Stomach (tissue), 8 donors: ENCODE measurements at regions not wholly inside any gene's neighbourhood (a gene's known extent, or its start where the extent isn't known, plus 50 kb on each side); places are given as distances from the start of the nearest gene placed in this dataset.

ENCODE experiments used
- DNase-seq, 2 donors: peaks; one replicate each; pipeline versions ENCODE4 v3.0.0 to v3.0.0-alpha.2; 2013 to 2019
- H3K27ac ChIP-seq, 5 donors: fragments of 200-600 bp in 4 of 5; sonication (generic) in 4 of 5; one replicate each; pipeline ENCODE4 v1.5.1; 2013 to 2019; ENCODE audit warnings: mild to moderate bottlenecking in 1 of 5, moderate library complexity in 1 of 5
- H3K27me3 ChIP-seq, 3 donors: fragments of 200-600 bp; sonication (generic); one replicate each; pipeline ENCODE4 v1.5.1; 2017 to 2019; ENCODE audit warnings: mixed run types in 1 of 3
- H3K36me3 ChIP-seq, 4 donors: fragments of 200-600 bp; sonication (generic); 1 replicate in 3 of 4; 2 replicates in 1 of 4; pipeline ENCODE4 v1.5.1; 2016 to 2019
- H3K4me1 ChIP-seq, 4 donors: fragments of 200-600 bp; sonication (generic); one replicate each; pipeline ENCODE4 v1.5.1; 2016 to 2019
- H3K4me3 ChIP-seq, 4 donors: fragments of 200-600 bp; sonication (generic) in 3 of 4; one replicate each; pipeline ENCODE4 v1.5.1; 2016 to 2019; ENCODE audit warnings: mild to moderate bottlenecking in 1 of 4
- H3K9me3 ChIP-seq, 4 donors: fragments of 200-600 bp; sonication (generic); one replicate each; pipeline ENCODE4 v1.5.1; 2016 to 2019
- CTCF ChIP-seq, 7 experiments: fragments of 450-650 bp in 4 of 7; fragments of 200-600 bp in 3 of 7; sonication (generic) in 3 of 7; IDR thresholded peaks; one replicate each; pipeline ENCODE4 v1.5.1; 2016 to 2019; ENCODE audit warnings: antibody characterized with exemption in 7 of 7, control low read depth in 2 of 7, mild to moderate bottlenecking in 1 of 7
- EP300 ChIP-seq: sonication (generic); formaldehyde crosslinking; IDR thresholded peaks from one replicate; pipeline ENCODE4 v1.6.1; 2017; ENCODE audit warnings: antibody characterized with exemption
- POLR2A ChIP-seq, 4 donors: fragments of 450-650 bp; IDR thresholded peaks; one replicate each; pipeline ENCODE4 v1.6.1; 2016; ENCODE audit warnings: antibody characterized with exemption in 4 of 4, control low read depth in 2 of 4, mild to moderate bottlenecking in 1 of 4, moderate library complexity in 1 of 4
- POLR2AphosphoS5 ChIP-seq, 3 donors: sonication (generic); formaldehyde crosslinking; IDR thresholded peaks; one replicate each; pipeline ENCODE4 v1.6.1; 2016; ENCODE audit warnings: antibody characterized with exemption in 3 of 3
- WGBS, 5 donors: extraction: QIAGEN DNeasy Blood & Tissue Kit in 3 of 5; methylation state at CpG; one replicate each; pipeline versions ENCODE4 v1.1.5 to v1.1.7; 2013 to 2018; 5-methylcytosine and 5-hydroxymethylcytosine counted together
- intact Hi-C: fragments of 100-400 bp; cut with DNase I; formaldehyde crosslinking; loops from one replicate; pipeline ENCODE4 v1.15.1; 2023; ENCODE audit warnings: low total_unique reads
- donor health status: healthy with polysubstance abuse.
- donor health status: Bipolar disorder and iron deficiency.
- donor health status: healthy.

GRCh38 chr5:39491210-39491609 lies 66.4 kb upstream of the DAB2 start:
- WGBS, 5 donors: 77 to 93% (median 88%) methylated on average over 1 of the region's 1 CpG
- Histone ChIP-seq H3K27ac (no peak overlapping the region), H3K36me3 (no peaks in the 10 kb centered on the region), H3K9me3 (peaks cover 0 to 20% (median 11%) of the 10 kb centered on the region in 4 donors), H3K4me1 (peaks cover 0 to 6% (median 2%) of the 10 kb centered on the region in 4 donors), H3K27me3 (no peaks in the 10 kb centered on the region), H3K4me3 (no peak overlapping the region)
- intact Hi-C loops: no loop called here
- DNase-seq: no peak
- TF ChIP-seq CTCF (IDR thresholded peaks at IDR 0.05) (no peak), POLR2AphosphoS5 (IDR thresholded peaks at IDR 0.05) (no peak), EP300 (no peak), POLR2A (IDR thresholded peaks at IDR 0.05) (no peak)

GRCh38 chr5:39489263-39489662 lies 64.5 kb upstream of the DAB2 start:
- Histone ChIP-seq H3K9me3 (peaks cover 0 to 20% (median 11%) of the 10 kb centered on the region in 4 donors), H3K4me1 (no peaks in the 10 kb centered on the region), H3K27ac (no peak overlapping the region), H3K36me3 (no peaks in the 10 kb centered on the region), H3K27me3 (no peaks in the 10 kb centered on the region), H3K4me3 (no peak overlapping the region)
- intact Hi-C loops: no loop called here
- DNase-seq: no peak
- WGBS, 5 donors: 79 to 100% (median 100%) methylated on average over 1 of the region's 1 CpG
- TF ChIP-seq POLR2AphosphoS5 (IDR thresholded peaks at IDR 0.05): no peak
- no peak for TF ChIP-seq EP300
- TF ChIP-seq CTCF (IDR thresholded peaks at IDR 0.05): no peak
- TF ChIP-seq POLR2A (IDR thresholded peaks at IDR 0.05): no peak

GRCh38 chr5:39486790-39487189 lies 62.0 kb upstream of the DAB2 start:
- no peaks in the 10 kb centered on the region for H3K36me3 ChIP-seq
- intact Hi-C loops: no loop called here
- peaks cover 0 to 20% (median 11%) of the 10 kb centered on the region in 4 donors for H3K9me3 ChIP-seq
- no peaks in the 10 kb centered on the region for H3K4me1 ChIP-seq
- no peak for DNase-seq
- no peak for TF ChIP-seq CTCF (IDR thresholded peaks at IDR 0.05)
- no peak for TF ChIP-seq POLR2AphosphoS5 (IDR thresholded peaks at IDR 0.05)
- TF ChIP-seq POLR2A (IDR thresholded peaks at IDR 0.05): no peak
- no peak for TF ChIP-seq EP300
- H3K27ac ChIP-seq: no peak overlapping the region
- no peaks in the 10 kb centered on the region for H3K27me3 ChIP-seq
- 72 to 84% (median 82%) methylated on average over 2 of the region's 2 CpGs for WGBS, 5 donors
- no peak overlapping the region for H3K4me3 ChIP-seq

GRCh38 chr5:39486361-39486760 lies 61.6 kb upstream of the DAB2 start:
- Histone ChIP-seq H3K4me3 (no peak overlapping the region), H3K36me3 (no peaks in the 10 kb centered on the region), H3K27ac (no peak overlapping the region), H3K4me1 (no peaks in the 10 kb centered on the region), H3K27me3 (no peaks in the 10 kb centered on the region), H3K9me3 (peaks cover 0 to 18% (median 10%) of the 10 kb centered on the region in 4 donors)
- intact Hi-C loops: no loop called here
- WGBS, 5 donors: 33 to 73% (median 56%) methylated on average over 1 of the region's 1 CpG
- no peak for TF ChIP-seq POLR2A (IDR thresholded peaks at IDR 0.05)
- TF ChIP-seq POLR2AphosphoS5 (IDR thresholded peaks at IDR 0.05): no peak
- no peak for TF ChIP-seq EP300
- TF ChIP-seq CTCF (IDR thresholded peaks at IDR 0.05): no peak
- DNase-seq: no peak
